Upper lobe of right lung (tissue), 1 donor: ENCODE measurements at regions not wholly inside any gene's neighbourhood (a gene's known extent, or its start where the extent isn't known, plus 50 kb on each side); places are given as distances from the start of the nearest gene placed in this dataset.

Experiments
- ATAC-seq: fragments of 200-7000 bp; cut with Tn5 transposase; one replicate; pipeline ENCODE4 v1.9.1; 2020; ENCODE audit warnings: mild to moderate bottlenecking, moderate library complexity
- DNase-seq: peaks from one replicate; pipeline ENCODE4 v3.0.0-alpha.2; 2020
- H3K27ac ChIP-seq: fragments of 200-600 bp; one replicate; pipeline ENCODE4 v1.8.0; 2022
- H3K27me3 ChIP-seq: fragments of 200-600 bp; one replicate; pipeline ENCODE4 v1.8.0; 2022; ENCODE audit warnings: mild to moderate bottlenecking
- H3K36me3 ChIP-seq: fragments of 200-600 bp; one replicate; pipeline ENCODE4 v1.8.0; 2022
- H3K4me1 ChIP-seq: fragments of 200-600 bp; one replicate; pipeline ENCODE4 v1.8.0; 2022
- H3K4me3 ChIP-seq: fragments of 200-600 bp; one replicate; pipeline ENCODE4 v1.8.0; 2022; ENCODE audit warnings: mild to moderate bottlenecking
- H3K9me3 ChIP-seq: fragments of 200-600 bp; one replicate; pipeline ENCODE4 v1.8.0; 2022
- CTCF ChIP-seq: fragments of 200-600 bp; IDR thresholded peaks from one replicate; pipeline ENCODE4 v1.8.0; 2022; ENCODE audit warnings: antibody characterized with exemption
- intact Hi-C: fragments of 100-400 bp; cut with DNase I; formaldehyde crosslinking; loops from one replicate; pipeline ENCODE4 v1.11.0; 2022
- donor health status: DM: no; HTN: yes; CAD: no; lungs with severe emphysema.

DNA sequence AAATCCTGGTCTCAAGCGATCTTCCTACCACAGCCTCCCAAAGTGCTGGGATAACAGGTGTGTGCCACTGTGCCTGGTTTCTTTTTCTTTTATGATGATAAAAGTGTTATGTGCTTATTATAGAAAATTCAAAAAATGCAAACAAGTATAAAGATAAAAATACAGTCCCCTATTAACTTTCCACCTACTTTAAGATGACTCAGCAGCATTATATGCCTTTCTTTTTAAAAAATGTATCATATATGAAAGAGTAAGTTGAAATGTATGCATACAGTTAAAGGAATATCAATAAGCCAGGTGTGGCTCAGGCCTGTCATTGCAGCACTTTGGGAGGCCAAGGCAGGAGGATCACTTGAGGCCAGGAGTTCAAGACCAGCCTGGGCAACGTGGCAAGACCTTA, 216.9 kb upstream of the GALNT17 start:
- intact Hi-C loops, result no loop called here
- no peak for ATAC-seq
- H3K27me3 ChIP-seq, result no peaks in the 10 kb centered on the region
- H3K9me3 ChIP-seq, result no peaks in the 10 kb centered on the region
- no peak overlapping the region for H3K4me3 ChIP-seq
- no peak for TF ChIP-seq CTCF
- H3K4me1 ChIP-seq, result no peaks in the 10 kb centered on the region
- H3K27ac ChIP-seq, result no peak overlapping the region
- no peaks in the 10 kb centered on the region for H3K36me3 ChIP-seq
- no peak for DNase-seq

DNA sequence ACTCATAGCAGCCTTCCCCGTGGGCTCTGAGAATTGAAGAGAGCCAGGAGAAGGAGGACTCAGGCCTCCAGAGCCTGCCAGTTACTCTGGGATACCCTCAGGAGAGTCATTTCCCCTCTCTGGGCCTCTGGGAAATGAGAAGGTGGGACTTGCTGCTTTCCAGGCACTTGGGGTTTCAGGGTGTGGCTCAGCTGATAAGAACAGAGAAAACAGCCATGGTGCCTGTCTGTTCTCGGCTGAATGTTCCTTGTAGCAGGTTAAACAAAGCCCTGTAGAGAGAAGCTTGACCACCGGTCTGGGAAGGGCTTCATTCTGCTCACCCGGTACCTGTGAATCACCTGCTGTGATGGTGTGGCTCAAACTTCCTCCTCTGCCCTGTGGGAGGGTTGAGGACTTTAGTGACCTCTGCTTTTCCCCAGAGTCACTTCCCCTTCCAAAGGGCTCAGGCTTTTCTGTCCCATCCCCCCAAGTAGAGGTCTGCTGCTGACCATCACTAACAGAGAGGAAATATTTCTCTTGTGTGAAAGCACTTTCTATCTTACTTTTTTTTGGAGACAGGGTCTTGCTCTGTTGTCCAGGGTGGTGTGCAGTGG, 212.4 kb upstream of the GALNT17 start:
- no peaks in the 10 kb centered on the region for H3K36me3 ChIP-seq
- no peak for ATAC-seq
- H3K9me3 ChIP-seq, result no peaks in the 10 kb centered on the region
- no peak overlapping the region for H3K4me3 ChIP-seq
- intact Hi-C loops, result no loop called here
- TF ChIP-seq CTCF, result no peak
- DNase-seq, result no peak
- H3K27me3 ChIP-seq, result no peaks in the 10 kb centered on the region
- H3K4me1 ChIP-seq, result no peaks in the 10 kb centered on the region
- no peak overlapping the region for H3K27ac ChIP-seq

- TF ChIP-seq CTCF, result no peak
- no peaks in the 10 kb centered on the region for H3K27me3 ChIP-seq
- H3K9me3 ChIP-seq, result no peaks in the 10 kb centered on the region
- H3K36me3 ChIP-seq, result no peaks in the 10 kb centered on the region
- intact Hi-C loops, result no loop called here
- no peak for ATAC-seq
- H3K27ac ChIP-seq, result no peak overlapping the region
- no peak overlapping the region for H3K4me3 ChIP-seq
- no peak for DNase-seq
- no peaks in the 10 kb centered on the region for H3K4me1 ChIP-seq
Measured at GRCh38 chr7:70920876-70921275, 211.1 kb upstream of the GALNT17 start.

DNA sequence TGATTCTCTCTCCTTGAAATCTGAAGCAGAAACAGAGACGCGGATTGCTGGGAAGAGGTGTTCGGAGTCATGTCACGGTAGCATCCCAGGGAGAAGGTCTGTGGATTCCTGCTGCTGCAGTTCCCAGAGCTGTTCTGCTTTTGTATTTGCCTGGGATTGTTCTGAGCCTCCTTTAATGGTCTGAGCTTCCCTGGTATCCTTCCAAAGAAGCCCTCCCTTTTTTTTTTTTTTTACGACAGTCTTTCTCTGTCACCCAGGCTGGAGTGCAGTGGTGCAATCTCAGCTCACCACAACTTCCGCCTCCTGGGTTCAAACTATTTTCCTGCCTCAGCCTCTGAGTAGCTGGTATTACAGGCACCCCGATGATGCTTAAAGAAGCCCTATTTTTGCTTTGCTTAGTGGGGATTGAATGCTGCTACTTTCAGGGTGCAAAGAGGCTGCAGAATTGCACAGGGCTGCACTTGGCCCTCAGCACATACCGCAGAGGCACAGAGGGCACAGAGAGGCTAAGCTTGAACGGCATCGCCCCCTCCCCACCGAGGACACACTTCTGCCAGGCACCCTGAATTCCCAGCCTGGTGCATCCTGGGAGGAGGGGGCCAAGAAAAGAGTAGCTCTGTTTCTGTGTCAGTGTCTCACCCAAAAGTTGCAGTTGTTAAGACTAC, 208.6 kb upstream of the GALNT17 start:
- H3K4me1 ChIP-seq, result no peaks in the 10 kb centered on the region
- DNase-seq (no peak), ATAC-seq (no peak)
- no peaks in the 10 kb centered on the region for H3K9me3 ChIP-seq
- no peak overlapping the region for H3K4me3 ChIP-seq
- no peaks in the 10 kb centered on the region for H3K36me3 ChIP-seq
- no peak overlapping the region for H3K27ac ChIP-seq
- no peaks in the 10 kb centered on the region for H3K27me3 ChIP-seq
- intact Hi-C loops, result no loop called here
- no peak for TF ChIP-seq CTCF

DNA sequence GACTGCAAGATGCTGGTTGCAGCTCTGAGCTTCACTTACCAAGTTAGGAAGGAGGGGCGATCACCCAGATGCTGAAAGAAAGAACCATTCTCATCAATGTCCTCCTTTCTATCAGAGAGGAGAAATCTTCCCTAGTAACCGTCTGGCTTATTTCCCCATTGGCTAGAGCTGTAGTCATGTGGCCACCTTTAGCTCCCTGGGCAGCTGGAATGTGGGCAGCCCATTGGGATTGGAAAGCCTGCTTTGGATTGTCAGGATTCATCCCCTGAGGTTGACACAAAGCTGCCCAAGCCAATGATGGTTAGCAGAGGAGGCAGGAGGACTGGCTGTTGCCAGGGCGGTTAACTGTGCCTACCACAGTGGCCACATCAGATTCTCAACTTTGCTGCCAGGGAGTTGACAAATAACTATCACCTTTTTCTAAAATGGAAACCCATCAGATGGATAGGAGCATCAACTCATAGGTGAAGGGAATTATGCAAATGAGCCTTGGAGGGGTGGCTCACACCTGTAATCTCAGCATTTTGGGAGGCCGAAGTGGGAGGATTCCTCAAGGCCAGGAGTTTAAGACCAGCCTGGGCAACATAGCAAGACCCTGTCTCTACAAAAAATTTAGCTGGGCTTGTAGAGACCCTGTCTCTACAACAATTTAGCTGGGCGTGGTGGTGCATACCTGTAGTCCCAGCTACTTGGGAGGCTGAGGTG, 206.4 kb upstream of the GALNT17 start:
- no peak for TF ChIP-seq CTCF
- no peak for ATAC-seq
- intact Hi-C loops, result no loop called here
- Histone ChIP-seq H3K27me3 (no peaks in the 10 kb centered on the region), H3K4me1 (no peaks in the 10 kb centered on the region), H3K9me3 (no peaks in the 10 kb centered on the region), H3K4me3 (no peak overlapping the region), H3K36me3 (no peaks in the 10 kb centered on the region), H3K27ac (no peak overlapping the region)
- DNase-seq, result no peak
